AG10803 (cell line): ENCODE measurements at regions not wholly inside any gene's neighbourhood (a gene's known extent, or its start where the extent isn't known, plus 50 kb on each side); places are given as distances from the start of the nearest gene placed in this dataset.
"Not testable (repeated sequence)": the region's sequence is repeated elsewhere in the genome, so short reads cannot be mapped to it uniquely, and the experiment has no call there.

Experiments
- DNase-seq: peaks from one replicate; pipeline ENCODE4 v3.0.0; 2010; ENCODE audit warnings: low read depth
- H3K4me3 ChIP-seq: 2 replicates; pipeline ENCODE4 v1.5.1; 2011; ENCODE audit warnings: mild to moderate bottlenecking, low read length, control low read depth
- TF ChIP-seq, protein P1 (sequence below): conservative IDR thresholded peaks from 2 replicates; pipeline ENCODE4 v1.5.1; 2011; ENCODE audit warnings: mild to moderate bottlenecking, low read length, control low read depth, inconsistent platforms

DNA sequence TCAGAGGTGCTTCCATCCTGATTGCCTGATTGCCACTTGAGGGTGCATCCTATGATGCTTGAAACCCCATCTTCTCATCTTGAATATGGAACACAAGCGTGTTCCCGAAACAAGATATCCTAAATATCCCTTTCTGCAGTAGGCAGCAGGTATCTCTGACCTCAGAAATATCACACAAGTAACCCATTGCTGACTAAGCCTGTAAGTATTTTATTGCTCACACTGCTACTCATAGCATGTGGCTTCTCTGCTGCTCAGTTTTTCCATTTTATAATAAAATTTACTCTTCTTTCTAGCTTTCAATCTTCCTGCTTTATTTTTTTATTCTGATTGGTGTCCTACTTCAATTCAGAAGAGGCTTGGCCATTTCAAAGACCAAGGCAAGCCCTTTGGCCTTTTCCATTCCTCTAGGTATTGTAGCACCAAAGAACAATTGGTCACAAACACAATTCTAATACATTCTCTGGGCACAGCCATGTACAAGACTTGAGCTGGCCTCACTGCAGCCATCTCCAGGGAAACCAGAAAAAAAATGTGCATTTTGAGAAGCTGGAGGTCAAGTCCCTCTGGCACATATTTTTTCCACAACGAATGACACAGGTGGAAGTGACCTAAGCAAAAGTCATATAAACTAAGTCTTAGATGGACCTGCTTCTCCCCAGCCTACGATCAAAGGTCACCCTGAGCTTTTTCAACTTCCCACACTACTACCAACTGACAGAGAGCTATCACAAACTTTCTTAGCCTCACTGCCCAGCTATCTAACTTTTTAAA lies 107.0 kb downstream of the OR13H1 start:
- no peak overlapping the region for H3K4me3 ChIP-seq
- DNase-seq, result peak; percentile 1
- TF ChIP-seq, protein P1, sequence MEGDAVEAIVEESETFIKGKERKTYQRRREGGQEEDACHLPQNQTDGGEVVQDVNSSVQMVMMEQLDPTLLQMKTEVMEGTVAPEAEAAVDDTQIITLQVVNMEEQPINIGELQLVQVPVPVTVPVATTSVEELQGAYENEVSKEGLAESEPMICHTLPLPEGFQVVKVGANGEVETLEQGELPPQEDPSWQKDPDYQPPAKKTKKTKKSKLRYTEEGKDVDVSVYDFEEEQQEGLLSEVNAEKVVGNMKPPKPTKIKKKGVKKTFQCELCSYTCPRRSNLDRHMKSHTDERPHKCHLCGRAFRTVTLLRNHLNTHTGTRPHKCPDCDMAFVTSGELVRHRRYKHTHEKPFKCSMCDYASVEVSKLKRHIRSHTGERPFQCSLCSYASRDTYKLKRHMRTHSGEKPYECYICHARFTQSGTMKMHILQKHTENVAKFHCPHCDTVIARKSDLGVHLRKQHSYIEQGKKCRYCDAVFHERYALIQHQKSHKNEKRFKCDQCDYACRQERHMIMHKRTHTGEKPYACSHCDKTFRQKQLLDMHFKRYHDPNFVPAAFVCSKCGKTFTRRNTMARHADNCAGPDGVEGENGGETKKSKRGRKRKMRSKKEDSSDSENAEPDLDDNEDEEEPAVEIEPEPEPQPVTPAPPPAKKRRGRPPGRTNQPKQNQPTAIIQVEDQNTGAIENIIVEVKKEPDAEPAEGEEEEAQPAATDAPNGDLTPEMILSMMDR, result no peak

DNA sequence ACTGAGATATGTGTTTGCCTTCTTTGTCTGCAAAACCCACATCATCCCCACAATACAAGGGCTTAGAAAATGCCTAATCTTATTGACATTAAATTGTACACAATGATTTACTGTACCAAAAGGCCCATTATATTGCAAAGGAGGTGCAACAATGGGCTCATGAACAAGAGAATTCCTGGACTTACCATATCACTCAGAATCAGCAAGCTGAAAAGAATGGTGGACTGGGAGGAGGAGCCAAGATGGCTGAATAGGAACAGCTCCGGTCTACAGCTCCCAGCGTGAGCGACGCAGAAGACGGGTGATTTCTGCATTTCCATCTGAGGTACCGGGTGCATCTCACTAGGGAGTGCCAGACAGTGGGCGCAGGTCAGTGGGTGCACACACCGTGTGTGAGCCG lies 119.9 kb downstream of the OR13H1 start:
- H3K4me3 ChIP-seq, DNase-seq: not testable (repeated sequence)

DNA sequence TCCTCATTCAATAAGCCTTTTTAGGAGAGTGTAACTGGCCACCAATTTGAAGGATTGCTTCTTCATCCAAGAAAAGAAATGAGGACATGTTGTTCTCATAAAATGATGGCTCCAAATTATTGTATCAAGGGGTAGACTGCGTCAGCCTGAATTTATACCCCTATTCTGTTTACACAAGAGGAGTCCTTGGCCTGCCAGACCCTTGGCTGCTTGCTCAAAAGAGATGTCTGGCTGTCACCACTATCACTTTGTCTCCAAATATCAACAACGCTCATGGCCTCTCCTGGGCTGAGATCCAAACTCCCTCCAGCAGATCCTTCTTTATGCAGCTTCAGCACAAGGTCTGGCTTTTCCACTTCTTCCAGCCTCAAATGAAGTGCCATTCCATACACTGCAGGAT lies 127.9 kb downstream of the OR13H1 start:
- no peak overlapping the region for H3K4me3 ChIP-seq
- DNase-seq, result no peak
- TF ChIP-seq, protein P1, result no peak

DNA sequence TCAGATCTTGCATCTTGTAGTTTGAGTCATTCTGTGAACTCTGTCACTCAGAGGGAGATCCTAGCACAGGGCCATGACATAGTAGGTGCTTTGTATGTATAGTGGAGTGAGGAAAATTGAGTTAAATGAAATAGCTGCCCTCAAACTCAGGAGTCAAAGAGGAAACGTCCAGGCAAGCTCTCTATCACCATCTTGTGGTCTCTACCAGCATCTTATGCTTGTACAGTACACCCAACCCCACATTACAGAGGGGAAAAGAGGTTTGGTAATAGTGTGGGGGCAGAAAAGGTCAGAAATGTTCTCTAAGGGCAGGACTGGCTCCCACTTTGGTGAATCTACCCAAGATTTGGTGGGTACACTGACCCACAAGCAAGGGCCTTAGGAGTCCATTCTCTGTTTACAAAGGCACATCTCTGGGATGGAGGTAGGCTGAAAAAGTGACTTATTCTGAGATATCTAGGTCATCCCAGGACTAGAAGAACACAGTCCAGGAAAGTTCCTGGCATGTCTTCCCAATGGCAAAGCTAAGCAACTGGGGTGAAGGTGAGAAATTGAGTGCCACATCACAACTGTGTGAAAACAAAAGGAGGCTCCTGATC lies 131.8 kb downstream of the OR13H1 start:
- DNase-seq, result no peak
- no peak overlapping the region for H3K4me3 ChIP-seq
- TF ChIP-seq, protein P1, result peak; percentile 34

DNA sequence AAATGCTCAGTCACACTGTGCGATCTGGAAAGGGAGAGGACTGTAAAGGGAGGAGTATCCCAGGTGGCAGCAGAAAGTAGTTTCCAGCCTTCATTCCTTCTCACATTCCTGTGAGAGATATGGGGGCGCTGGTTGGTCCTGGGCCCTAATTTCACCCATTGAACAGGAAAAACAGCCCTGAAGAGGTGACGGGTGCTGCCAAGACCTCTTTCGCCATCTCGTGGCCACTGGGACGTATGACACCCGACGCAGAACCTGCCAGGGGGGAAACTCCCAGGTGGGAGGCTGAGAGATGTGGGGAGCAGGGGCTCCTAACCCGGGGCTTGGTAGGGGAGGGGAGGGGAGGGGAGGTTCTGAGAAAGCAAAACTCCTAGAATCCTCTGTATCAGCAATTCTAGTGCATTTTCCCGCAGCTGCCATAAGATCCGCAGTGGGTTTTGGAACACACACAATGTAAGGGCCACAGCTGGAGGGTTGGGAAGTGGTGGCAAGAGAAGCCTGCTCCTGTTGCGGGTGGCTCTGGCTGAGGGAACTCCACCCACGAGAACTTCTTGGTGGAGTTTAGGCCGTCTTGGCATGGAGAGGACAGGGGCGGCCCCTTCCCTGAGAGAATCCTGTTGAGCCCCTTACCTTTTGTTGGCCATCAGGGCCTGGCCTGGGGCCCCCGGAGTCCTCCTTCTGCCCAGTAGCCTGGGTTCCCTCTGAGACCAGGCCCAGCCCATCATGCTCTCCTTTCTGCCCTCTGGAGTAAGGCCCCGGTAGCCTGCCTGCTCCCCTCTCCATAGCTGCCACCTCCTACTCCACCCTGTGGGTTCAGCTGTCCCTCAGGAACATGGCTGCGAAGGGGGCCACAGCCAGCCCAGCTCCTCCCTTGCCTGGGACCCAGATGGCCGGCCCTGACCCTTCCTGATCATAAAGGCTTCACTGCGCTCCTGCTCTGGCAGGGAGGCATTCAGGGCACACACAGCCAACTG lies 134.1 kb downstream of the OR13H1 start:
- H3K4me3 ChIP-seq, result no peak overlapping the region
- DNase-seq, result peak; percentile 5
- TF ChIP-seq, protein P1, result peak; percentile 53

DNA sequence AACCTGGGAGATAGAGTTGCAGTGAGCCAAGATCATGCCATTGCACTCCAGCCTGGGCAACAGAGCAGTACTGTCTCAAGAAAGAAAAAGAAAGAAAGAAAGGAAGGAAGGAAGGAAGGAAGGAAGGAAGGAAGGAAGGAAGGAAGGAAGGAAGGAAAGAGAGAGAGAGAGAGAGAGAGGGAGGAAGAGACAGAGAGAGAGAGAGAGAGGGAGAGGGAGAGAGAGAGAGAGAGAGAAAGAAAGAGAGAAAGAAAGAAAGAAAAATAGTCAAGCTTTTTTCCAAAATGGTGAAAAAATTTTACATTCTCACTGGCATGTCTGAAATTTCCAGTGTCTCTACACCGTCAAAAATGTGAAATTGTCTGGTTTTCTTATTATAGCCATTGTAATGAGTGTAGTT lies 138.9 kb downstream of the OR13H1 start:
- H3K4me3 ChIP-seq, DNase-seq: not testable (repeated sequence)

DNA sequence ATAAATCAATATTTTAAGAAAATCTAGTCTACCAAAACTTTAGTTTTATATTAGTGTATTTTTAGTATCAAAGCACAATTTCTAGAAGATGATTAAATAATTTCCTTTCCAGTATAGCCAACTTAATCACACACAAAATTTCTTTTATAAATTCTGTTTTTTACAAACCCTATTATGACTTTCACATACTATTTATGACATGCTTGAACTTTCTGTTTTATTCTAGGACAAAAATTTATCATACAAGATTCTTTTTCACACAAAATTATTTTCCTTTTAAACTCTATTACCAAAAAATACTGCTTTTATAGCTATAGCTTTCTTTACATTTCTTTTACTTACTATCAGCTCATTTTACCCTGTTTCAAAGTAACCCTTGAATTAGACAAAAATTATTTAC lies 149.5 kb downstream of the OR13H1 start:
- TF ChIP-seq, protein P1, result no peak
- H3K4me3 ChIP-seq, result no peak overlapping the region
- DNase-seq, result no peak

DNA sequence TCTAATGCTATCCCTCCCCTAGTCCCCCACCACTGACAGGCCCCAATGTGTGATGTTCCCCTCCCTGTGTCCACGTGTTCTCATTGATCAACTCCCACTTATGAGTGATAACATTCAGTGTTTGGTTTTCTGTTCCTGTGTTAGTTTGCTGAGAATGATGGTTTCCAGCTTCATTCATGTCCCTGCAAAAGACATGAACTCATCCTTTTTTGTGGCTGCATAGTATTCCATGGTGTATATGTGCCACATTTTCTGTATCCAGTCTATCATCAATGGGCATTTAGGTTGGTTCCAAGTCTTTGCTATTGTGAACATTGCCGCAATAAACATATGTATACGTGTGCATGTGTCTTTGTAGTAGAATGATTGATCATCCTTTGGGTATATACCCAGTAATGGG lies 153.1 kb downstream of the OR13H1 start:
- DNase-seq, H3K4me3 ChIP-seq: not testable (repeated sequence)
